ENCODE measurements at regions not wholly inside any gene's neighbourhood (a gene's known extent, or its start where the extent isn't known, plus 50 kb on each side); places are given as distances from the start of the nearest gene placed in this dataset.

- Histone ChIP-seq H3K27ac (no peak overlapping the region), H3K36me3 (no peaks in the 10 kb centered on the region), H3K27me3 (no peaks in the 10 kb centered on the region), H3K4me3 (no peak overlapping the region), H3K4me1 (no peaks in the 10 kb centered on the region), H3K9me3 (no peaks in the 10 kb centered on the region)
- DNase-seq (ENCODE audit: low spot score in 2 of 2) = no peak
- 77 to 96% methylated on average over 6 of the region's 6 CpGs for WGBS, 2 donors
- TF ChIP-seq EP300 (IDR thresholded peaks at IDR 0.05) = no peak
These were observed 132.6 kb downstream of the NSG2 start for GRCh38 chr5:174177976-174178605.

GRCh38 chr5:174180639-174181038 is 135.1 kb downstream of the NSG2 start:
- Histone ChIP-seq H3K9me3 (no peaks in the 10 kb centered on the region), H3K4me1 (no peaks in the 10 kb centered on the region), H3K27me3 (no peaks in the 10 kb centered on the region), H3K4me3 (no peak overlapping the region), H3K27ac (no peak overlapping the region), H3K36me3 (no peaks in the 10 kb centered on the region)
- DNase-seq (ENCODE audit: low spot score in 2 of 2) = no peak
- 70 to 74% methylated on average over 7 of the region's 7 CpGs for WGBS, 2 donors
- TF ChIP-seq POLR2A (IDR thresholded peaks at IDR 0.05) = no peak
- no peak for TF ChIP-seq EP300 (IDR thresholded peaks at IDR 0.05)
- no peak for TF ChIP-seq CTCF (IDR thresholded peaks at IDR 0.05)

GRCh38 chr5:174182111-174182510 is 136.6 kb downstream of the NSG2 start:
- Histone ChIP-seq H3K4me1 (no peaks in the 10 kb centered on the region), H3K9me3 (no peaks in the 10 kb centered on the region), H3K27ac (no peak overlapping the region), H3K4me3 (no peak overlapping the region), H3K27me3 (no peaks in the 10 kb centered on the region), H3K36me3 (no peaks in the 10 kb centered on the region)
- TF ChIP-seq CTCF (IDR thresholded peaks at IDR 0.05) (no peak), POLR2A (IDR thresholded peaks at IDR 0.05) (no peak), EP300 (IDR thresholded peaks at IDR 0.05) (no peak)
- WGBS, 2 donors = 88 to 90% methylated on average over 5 of the region's 5 CpGs
- no peak for DNase-seq (ENCODE audit: low spot score in 2 of 2)

- no peak for TF ChIP-seq EP300 (IDR thresholded peaks at IDR 0.05)
- no peak for TF ChIP-seq POLR2A (IDR thresholded peaks at IDR 0.05)
- no peak for TF ChIP-seq CTCF (IDR thresholded peaks at IDR 0.05)
- Histone ChIP-seq H3K36me3 (no peaks in the 10 kb centered on the region), H3K4me1 (no peaks in the 10 kb centered on the region), H3K9me3 (no peaks in the 10 kb centered on the region), H3K27ac (no peak overlapping the region), H3K27me3 (no peaks in the 10 kb centered on the region), H3K4me3 (no peak overlapping the region)
- 76 to 82% methylated on average over 9 of the region's 9 CpGs for WGBS, 2 donors
- DNase-seq (ENCODE audit: low spot score in 2 of 2) = no peak
These were observed 138.2 kb downstream of the NSG2 start for GRCh38 chr5:174183701-174184100.

GRCh38 chr5:174185506-174185905 is 140.0 kb downstream of the NSG2 start:
- no peak for DNase-seq (ENCODE audit: low spot score in 2 of 2)
- H3K36me3 ChIP-seq = no peaks in the 10 kb centered on the region
- WGBS, 2 donors = 82 to 89% methylated on average over 3 of the region's 3 CpGs
- H3K4me3 ChIP-seq = no peak overlapping the region
- no peak overlapping the region for H3K27ac ChIP-seq
- H3K27me3 ChIP-seq = peaks cover 0 to 4% of the 10 kb centered on the region in 2 donors
- H3K4me1 ChIP-seq = no peaks in the 10 kb centered on the region
- no peaks in the 10 kb centered on the region for H3K9me3 ChIP-seq
- TF ChIP-seq EP300 (IDR thresholded peaks at IDR 0.05) (no peak), POLR2A (IDR thresholded peaks at IDR 0.05) (no peak), CTCF (IDR thresholded peaks at IDR 0.05) (no peak)

Measured in tibial nerve (tissue), 4 donors.